Stimulated activated naive B cell treated with anti-CD40 and anti-IgM and Interleukin-4, amounts not matched to agents 10 μg/mL and 1 μg/mL and 100 μg/mL, for 72 hours (primary cell): ENCODE measurements at regions not wholly inside any gene's neighbourhood (a gene's known extent, or its start where the extent isn't known, plus 50 kb on each side); places are given as distances from the start of the nearest gene placed in this dataset.
"Not testable (repeated sequence)": the region's sequence is repeated elsewhere in the genome, so short reads cannot be mapped to it uniquely, and the experiment has no call there.

Source experiments
- ATAC-seq, 2 donors: fragments of 150-1000 bp; cut with Tn5 transposase; replicated peaks; 2 replicates each; pipeline ENCODE4 v1.10.0; 2021; ENCODE audit warnings: moderate library complexity in 1 of 2
- DNase-seq: peaks from one replicate; pipeline ENCODE4 v3.0.0; 2021
- H3K27ac Mint-ChIP-seq: one replicate; pipeline ENCODE4 v1.8.0; 2022; ENCODE audit warnings: mild to moderate bottlenecking, mixed read lengths
- H3K27me3 Mint-ChIP-seq, 2 donors: one replicate each; pipeline ENCODE4 v1.8.0; 2022; ENCODE audit warnings: mixed read lengths in 2 of 2
- H3K36me3 Mint-ChIP-seq, 2 donors: one replicate each; pipeline ENCODE4 v1.8.0; 2022; ENCODE audit warnings: mixed read lengths in 2 of 2, mild to moderate bottlenecking in 1 of 2
- H3K4me1 Mint-ChIP-seq, 2 donors: one replicate each; pipeline ENCODE4 v1.8.0; 2022; ENCODE audit warnings: mixed read lengths in 2 of 2, mild to moderate bottlenecking in 1 of 2
- H3K4me3 Mint-ChIP-seq, 2 donors: one replicate each; pipeline ENCODE4 v1.8.0; 2022; ENCODE audit warnings: mild to moderate bottlenecking in 2 of 2, mixed read lengths in 2 of 2, moderate library complexity in 1 of 2
- H3K9me3 Mint-ChIP-seq, 2 donors: one replicate each; pipeline ENCODE4 v1.8.0; 2022; ENCODE audit warnings: mixed read lengths in 2 of 2, mild to moderate bottlenecking in 1 of 2

DNA sequence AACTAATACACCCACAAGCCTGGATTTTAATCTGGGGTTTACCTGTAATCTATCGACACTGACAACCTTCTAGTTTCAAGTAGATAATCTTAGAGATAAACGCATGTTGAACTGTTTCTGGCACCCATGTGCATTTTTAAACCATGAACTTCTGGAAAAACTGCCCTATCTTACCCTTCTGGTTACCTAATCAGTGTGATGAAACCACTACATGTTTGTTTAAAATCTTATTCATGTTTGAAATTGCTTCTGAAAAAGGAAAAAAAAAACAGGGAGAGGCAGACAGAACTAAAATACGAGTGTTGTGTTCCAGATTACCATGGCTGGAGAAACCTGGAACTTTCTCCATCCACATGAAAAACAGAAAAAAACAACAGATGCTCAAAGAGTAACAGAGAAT, 139.3 kb downstream of the MID1IP1 start:
- Mint-ChIP-seq H3K9me3 (peaks cover 4 to 5% of the 10 kb centered on the region in 2 donors), H3K4me3 (no peak overlapping the region), H3K36me3 (peaks cover 3 to 4% of the 10 kb centered on the region in 2 donors), H3K27ac (no peak overlapping the region), H3K27me3 (no peaks in the 10 kb centered on the region), H3K4me1 (no peaks in the 10 kb centered on the region)
- ATAC-seq (no peak), DNase-seq (no peak)

DNA sequence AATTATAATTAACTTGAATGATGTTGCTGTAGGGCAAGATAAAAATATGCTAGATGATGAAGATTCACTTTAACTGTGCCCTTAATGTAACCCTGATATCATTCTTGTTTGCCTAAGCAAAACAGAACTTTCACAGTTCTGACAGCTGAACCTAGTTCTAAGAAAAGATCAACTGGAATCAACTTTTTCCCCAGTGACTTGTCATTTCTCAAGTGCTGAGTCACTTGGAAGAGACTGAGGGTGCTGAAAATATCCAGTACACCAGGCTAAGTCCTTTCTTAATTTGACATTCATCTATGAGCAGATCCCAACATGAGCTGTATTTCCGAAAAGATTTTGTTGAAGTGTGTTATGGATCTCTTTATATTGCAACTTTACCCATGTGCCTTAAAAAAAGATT, 140.4 kb downstream of the MID1IP1 start:
- Mint-ChIP-seq H3K36me3 (peaks cover 3 to 4% of the 10 kb centered on the region in 2 donors), H3K27me3 (no peaks in the 10 kb centered on the region), H3K9me3 (peaks cover 4 to 5% of the 10 kb centered on the region in 2 donors), H3K27ac (no peak overlapping the region), H3K4me1 (no peaks in the 10 kb centered on the region), H3K4me3 (no peak overlapping the region)
- no peak for DNase-seq
- ATAC-seq = no peak

GRCh38 chrX:38943120-38943519, 141.9 kb downstream of the MID1IP1 start:
- peaks cover 4 to 5% of the 10 kb centered on the region in 2 donors for H3K9me3 Mint-ChIP-seq

DNA sequence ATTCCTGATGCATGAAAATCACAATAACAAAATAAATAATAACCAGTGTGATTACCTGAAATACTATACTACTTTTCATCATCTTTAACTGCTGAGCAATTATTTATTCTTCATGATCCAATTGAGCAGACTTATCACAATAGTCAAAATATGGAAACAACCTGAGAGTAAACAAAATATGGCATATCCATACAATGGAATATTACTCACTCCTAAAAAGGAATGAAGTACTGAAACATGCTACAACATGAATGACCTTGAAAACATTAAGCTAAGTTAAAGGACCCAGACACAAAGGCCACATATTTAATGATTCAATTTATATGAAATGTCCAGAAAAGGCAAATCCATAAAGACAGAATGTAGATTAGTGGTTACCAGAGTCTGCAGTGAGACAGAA, 146.8 kb downstream of the MID1IP1 start:
- ATAC-seq (no peak), DNase-seq (no peak)
- no peaks in the 10 kb centered on the region for H3K4me1 Mint-ChIP-seq
- H3K4me3 Mint-ChIP-seq = no peak overlapping the region
- peaks cover 4 to 6% of the 10 kb centered on the region in 2 donors for H3K9me3 Mint-ChIP-seq
- H3K36me3 Mint-ChIP-seq = peaks cover 0 to 3% of the 10 kb centered on the region in 2 donors
- peaks cover 0 to 4% of the 10 kb centered on the region in 2 donors for H3K27me3 Mint-ChIP-seq
- no peak overlapping the region for H3K27ac Mint-ChIP-seq

More at GRCh38 chrX:38943120-38943519, 141.9 kb downstream of the MID1IP1 start:
- Mint-ChIP-seq H3K36me3 (peaks cover 3 to 4% of the 10 kb centered on the region in 2 donors), H3K4me3 (no peak overlapping the region), H3K4me1 (no peaks in the 10 kb centered on the region), H3K27ac (no peak overlapping the region), H3K27me3 (no peaks in the 10 kb centered on the region)
- DNase-seq (no peak), ATAC-seq (no peak)

DNA sequence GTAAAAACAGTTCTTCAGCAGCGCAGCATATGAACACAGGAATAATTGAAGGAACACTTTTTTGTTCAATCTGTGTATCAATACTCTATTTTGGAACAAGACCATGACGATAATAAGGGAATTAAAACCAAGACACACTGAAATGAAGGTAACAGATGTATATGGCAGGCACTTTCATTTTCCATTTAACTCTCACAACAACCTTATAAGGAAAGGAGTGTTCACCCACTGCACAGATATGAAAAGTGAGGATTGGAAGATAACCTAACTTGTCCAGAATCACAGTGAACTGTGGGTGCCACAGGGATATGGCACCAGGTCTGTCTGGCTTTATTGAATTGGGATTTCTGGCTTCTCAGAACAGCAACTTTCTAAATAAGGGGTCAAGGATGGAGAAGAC, 153.3 kb downstream of the MID1IP1 start:
- no peak for ATAC-seq
- Mint-ChIP-seq H3K4me1 (no peaks in the 10 kb centered on the region), H3K4me3 (no peak overlapping the region), H3K27ac (no peak overlapping the region), H3K9me3 (peaks cover 2 to 4% of the 10 kb centered on the region in 2 donors), H3K27me3 (peaks cover 0 to 4% of the 10 kb centered on the region in 2 donors), H3K36me3 (peaks cover 0 to 3% of the 10 kb centered on the region in 2 donors)
- DNase-seq = no peak

GRCh38 chrX:38959736-38960135, 158.5 kb downstream of the MID1IP1 start:
- Mint-ChIP-seq H3K4me1 (no peaks in the 10 kb centered on the region), H3K4me3 (no peak overlapping the region), H3K27ac (no peak overlapping the region), H3K36me3 (peaks cover 0 to 5% of the 10 kb centered on the region in 2 donors), H3K9me3 (peaks cover 6 to 19% of the 10 kb centered on the region in 2 donors), H3K27me3 (peaks cover 0 to 3% of the 10 kb centered on the region in 2 donors)
- ATAC-seq = no peak
- no peak for DNase-seq

- DNase-seq (no peak), ATAC-seq (no peak)
- H3K36me3 Mint-ChIP-seq = peaks cover 0 to 5% of the 10 kb centered on the region in 2 donors
- peaks cover 0 to 3% of the 10 kb centered on the region in 2 donors for H3K27me3 Mint-ChIP-seq
- H3K9me3 Mint-ChIP-seq = peaks cover 8 to 23% of the 10 kb centered on the region in 2 donors
- H3K27ac Mint-ChIP-seq = no peak overlapping the region
- no peak overlapping the region for H3K4me3 Mint-ChIP-seq
- H3K4me1 Mint-ChIP-seq = no peaks in the 10 kb centered on the region
Measured at GRCh38 chrX:38960137-38960536, 158.9 kb downstream of the MID1IP1 start.

DNA sequence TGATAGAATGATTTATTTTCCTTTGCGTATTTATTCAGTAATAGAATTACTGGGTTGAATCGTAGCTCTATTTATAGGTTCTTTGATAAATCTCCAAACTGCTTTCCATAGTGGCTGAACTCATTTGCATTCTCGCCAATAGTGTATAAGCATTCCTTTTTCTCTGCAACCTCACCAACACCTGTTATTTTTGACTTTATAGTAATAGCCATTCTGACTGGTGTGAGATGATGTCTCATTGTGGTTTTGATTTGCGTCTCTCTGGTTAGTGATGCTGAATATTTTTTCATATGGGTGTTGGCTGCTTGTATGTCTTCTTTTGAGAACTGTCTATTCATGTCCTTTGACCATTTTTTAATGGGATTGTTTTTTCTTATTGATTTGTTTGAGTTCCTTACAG, 160.7 kb downstream of the MID1IP1 start:
- Mint-ChIP-seq H3K27ac (no peak overlapping the region), H3K4me1 (no peaks in the 10 kb centered on the region), H3K27me3 (peaks cover 0 to 3% of the 10 kb centered on the region in 2 donors), H3K36me3 (peaks cover 0 to 5% of the 10 kb centered on the region in 2 donors), H3K4me3 (no peak overlapping the region), H3K9me3 (peaks cover 8 to 24% of the 10 kb centered on the region in 2 donors)
- DNase-seq = no peak
- no peak for ATAC-seq

DNA sequence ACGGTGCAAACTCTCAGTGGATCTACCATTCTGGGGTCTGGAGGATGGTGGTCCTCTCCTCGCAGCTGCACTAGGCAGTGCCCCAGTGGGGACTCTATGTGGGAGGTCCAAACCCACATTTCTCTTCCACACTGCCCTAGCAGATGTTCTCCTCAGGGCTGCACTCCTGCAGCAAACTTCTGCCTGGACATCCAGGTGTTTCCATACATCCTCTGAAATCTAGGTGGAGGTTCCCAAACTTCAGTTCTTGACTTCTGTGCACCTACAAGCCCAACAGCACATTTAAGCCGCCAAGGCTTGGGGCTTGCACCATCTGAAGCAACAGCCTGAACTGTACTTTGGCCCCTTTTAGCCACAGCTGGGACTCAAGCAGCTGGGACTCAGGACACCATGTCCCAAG, 162.0 kb downstream of the MID1IP1 start:
- not testable (repeated sequence) for ATAC-seq, H3K36me3 Mint-ChIP-seq, H3K4me3 Mint-ChIP-seq, DNase-seq, H3K27ac Mint-ChIP-seq, H3K4me1 Mint-ChIP-seq
- Mint-ChIP-seq H3K27me3 (peaks cover 0 to 11% of the 10 kb centered on the region in 2 donors), H3K9me3 (peaks cover 8 to 28% of the 10 kb centered on the region in 2 donors)

DNA sequence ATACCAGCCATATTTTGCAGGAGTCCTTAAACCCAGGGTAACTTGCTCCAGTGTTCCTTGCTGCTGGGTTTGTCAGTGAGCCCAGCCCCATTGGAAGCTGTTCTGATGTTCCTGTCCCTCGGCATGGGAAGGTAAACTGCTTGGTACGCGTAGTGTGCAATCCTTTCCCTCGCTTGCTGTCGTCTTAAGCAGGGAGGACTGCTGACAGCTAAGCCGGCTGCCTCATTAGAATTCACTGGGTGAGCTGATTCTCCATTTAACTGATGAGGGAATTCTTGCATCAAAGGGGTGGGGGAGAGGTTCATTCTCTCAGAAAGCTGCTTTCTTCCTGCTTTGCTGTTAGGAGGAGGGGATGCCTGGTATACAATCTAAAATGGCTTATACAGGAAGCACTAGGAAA, 164.6 kb downstream of the MID1IP1 start:
- ATAC-seq = no peak
- H3K4me3 Mint-ChIP-seq = no peak overlapping the region
- H3K4me1 Mint-ChIP-seq = peaks cover 3 to 8% of the 10 kb centered on the region in 2 donors

DNA sequence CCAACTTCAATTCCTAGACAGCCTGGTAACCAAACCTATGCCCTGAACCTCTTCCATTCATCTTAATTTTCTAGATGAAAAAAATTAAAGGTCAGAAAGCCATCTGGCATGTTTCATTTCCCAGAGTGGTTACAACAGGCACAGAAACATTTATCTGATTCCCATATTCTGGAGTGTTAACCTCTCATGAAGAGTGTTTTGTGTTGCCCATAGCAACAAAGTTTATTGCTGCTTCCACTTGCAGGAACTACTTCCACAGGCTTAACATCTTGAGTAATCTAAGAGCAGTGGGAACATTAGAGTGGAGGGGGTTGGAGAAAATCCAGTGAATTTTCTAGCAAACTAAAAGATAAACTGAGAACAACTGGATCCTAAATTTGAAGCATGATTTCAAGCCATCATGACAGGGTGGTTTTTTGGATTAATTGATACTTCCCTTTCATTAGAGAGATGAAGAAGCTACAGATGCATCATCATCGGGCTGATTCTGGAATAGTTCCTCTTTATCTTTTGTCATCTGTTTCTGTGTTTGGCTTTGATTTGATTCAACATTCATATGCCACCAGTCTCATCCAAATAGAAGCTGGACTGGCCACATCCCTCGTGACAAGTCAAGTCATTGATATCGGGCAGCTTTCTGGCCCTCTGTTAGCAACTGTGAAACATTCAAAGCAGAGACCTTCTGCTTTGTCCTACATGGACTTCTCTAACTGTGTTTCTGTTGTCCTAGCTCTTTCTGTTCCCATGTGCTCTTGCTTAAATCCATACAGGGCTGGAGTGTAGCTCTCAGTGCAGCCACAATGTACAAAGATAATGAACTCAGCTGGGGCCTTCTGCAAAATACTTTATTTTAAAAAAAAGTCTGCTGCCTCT, 167.3 kb downstream of the MID1IP1 start:
- no peak overlapping the region for H3K27ac Mint-ChIP-seq
- no peak for DNase-seq
- H3K27me3 Mint-ChIP-seq = peaks cover 0 to 22% of the 10 kb centered on the region in 2 donors
- peaks cover 0 to 5% of the 10 kb centered on the region in 2 donors for H3K36me3 Mint-ChIP-seq
- ATAC-seq = no peak
- H3K4me3 Mint-ChIP-seq = no peak overlapping the region
- H3K9me3 Mint-ChIP-seq = peaks cover 6 to 21% of the 10 kb centered on the region in 2 donors
- H3K4me1 Mint-ChIP-seq = peaks cover 3 to 8% of the 10 kb centered on the region in 2 donors

More for the DNA sequence above, 164.6 kb downstream of the MID1IP1 start:
- no peak for DNase-seq
- Mint-ChIP-seq H3K27me3 (peaks cover 0 to 16% of the 10 kb centered on the region in 2 donors), H3K9me3 (peaks cover 8 to 29% of the 10 kb centered on the region in 2 donors), H3K36me3 (peaks cover 0 to 5% of the 10 kb centered on the region in 2 donors), H3K27ac (no peak overlapping the region)

DNA sequence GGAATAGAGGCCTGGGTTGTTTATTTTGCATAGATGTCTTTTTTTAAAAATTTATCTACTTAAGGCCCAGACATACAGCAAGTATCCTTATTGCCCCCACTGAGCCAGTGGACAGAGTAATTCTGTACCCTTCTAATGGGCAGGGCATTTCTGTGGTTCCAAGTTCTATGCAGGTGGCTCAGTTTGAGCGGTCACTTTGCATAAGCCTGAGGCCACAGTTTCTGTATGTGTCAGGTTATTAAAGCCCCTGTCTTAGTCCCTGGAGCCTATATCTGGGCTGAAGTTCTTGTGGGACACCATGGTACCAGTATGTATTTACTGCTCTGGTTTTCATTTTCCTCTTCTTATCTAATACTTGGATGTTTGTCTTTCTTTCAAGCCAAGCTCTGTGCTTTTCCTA, 168.8 kb downstream of the MID1IP1 start:
- ATAC-seq (no peak), DNase-seq (no peak)
- no peak overlapping the region for H3K27ac Mint-ChIP-seq
- peaks cover 3 to 8% of the 10 kb centered on the region in 2 donors for H3K4me1 Mint-ChIP-seq
- no peak overlapping the region for H3K4me3 Mint-ChIP-seq
- H3K36me3 Mint-ChIP-seq = no peaks in the 10 kb centered on the region
- H3K9me3 Mint-ChIP-seq = peaks cover under 1 to 12% of the 10 kb centered on the region in 2 donors
- peaks cover 0 to 26% of the 10 kb centered on the region in 2 donors for H3K27me3 Mint-ChIP-seq

DNA sequence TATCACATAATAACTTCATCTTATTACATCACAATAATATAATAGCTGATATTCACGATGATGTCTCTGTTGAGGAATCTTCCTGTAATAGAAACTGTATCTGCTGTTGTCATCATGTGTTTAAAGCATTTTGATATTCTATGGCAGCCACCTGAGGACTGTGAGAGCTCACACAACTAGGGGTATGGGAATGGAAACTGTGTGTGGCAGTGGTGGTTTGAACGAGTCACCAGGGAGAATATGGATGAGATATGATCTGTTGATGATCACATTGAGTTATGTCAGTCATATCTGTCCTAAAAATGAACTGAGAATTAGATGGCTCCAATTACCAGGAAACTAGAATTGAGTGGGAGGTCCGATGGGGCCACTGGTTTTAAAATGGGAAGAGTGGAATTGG, 169.6 kb downstream of the MID1IP1 start:
- Mint-ChIP-seq H3K9me3 (peaks cover 0 to 10% of the 10 kb centered on the region in 2 donors), H3K36me3 (no peaks in the 10 kb centered on the region), H3K4me1 (peaks cover 3 to 8% of the 10 kb centered on the region in 2 donors), H3K27me3 (peaks cover 0 to 26% of the 10 kb centered on the region in 2 donors), H3K27ac (no peak overlapping the region), H3K4me3 (no peak overlapping the region)
- no peak for DNase-seq
- no peak for ATAC-seq

DNA sequence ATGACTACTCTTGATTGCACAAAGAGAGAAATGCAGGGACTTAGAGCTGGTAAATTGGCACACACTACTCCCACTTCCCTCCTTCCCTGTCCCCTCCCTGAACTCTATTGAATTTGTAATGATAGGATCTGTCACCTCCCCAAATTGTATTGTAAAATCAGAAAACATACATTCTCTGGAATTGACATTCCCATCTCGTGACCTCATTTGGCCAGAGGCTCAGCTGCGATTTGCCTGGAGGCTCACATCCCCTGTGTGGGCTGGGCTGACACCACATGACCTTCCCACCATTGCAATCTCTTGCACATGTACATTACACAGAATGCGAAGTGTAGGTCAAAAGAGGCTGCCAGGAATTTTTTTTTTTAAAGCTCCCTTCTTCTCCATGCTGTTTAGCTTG, 172.1 kb downstream of the MID1IP1 start:
- H3K4me1 Mint-ChIP-seq = no peaks in the 10 kb centered on the region
- DNase-seq = no peak
- H3K36me3 Mint-ChIP-seq = no peaks in the 10 kb centered on the region
- no peak overlapping the region for H3K27ac Mint-ChIP-seq
- H3K4me3 Mint-ChIP-seq = no peak overlapping the region
- H3K27me3 Mint-ChIP-seq = peaks cover 0 to 19% of the 10 kb centered on the region in 2 donors
- peaks cover 0 to 6% of the 10 kb centered on the region in 2 donors for H3K9me3 Mint-ChIP-seq
- ATAC-seq = no peak

DNA sequence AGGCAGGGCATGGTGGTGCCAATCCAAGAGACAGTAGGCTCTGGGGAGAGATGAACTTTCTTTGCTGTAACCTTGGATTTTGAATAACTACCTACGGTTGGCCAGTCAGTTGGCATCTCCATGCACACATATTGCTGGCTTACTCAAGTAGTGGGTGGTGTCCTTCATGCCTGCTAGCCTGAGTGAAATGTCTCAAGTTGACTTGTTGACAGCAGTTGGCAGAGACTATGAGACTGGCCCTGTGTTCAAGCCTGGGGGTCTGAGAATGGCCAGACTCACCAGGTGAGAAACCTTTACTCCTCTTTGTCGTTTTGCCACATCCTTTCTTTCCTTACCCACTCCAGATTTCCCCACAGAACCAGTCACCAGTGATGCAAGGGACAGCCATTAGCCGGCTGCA, 173.3 kb downstream of the MID1IP1 start:
- no peak overlapping the region for H3K27ac Mint-ChIP-seq
- no peaks in the 10 kb centered on the region for H3K36me3 Mint-ChIP-seq
- H3K27me3 Mint-ChIP-seq = peaks cover 0 to 19% of the 10 kb centered on the region in 2 donors
- peaks cover 0 to 6% of the 10 kb centered on the region in 2 donors for H3K9me3 Mint-ChIP-seq
- ATAC-seq = no peak
- H3K4me1 Mint-ChIP-seq = no peaks in the 10 kb centered on the region
- DNase-seq = no peak
- H3K4me3 Mint-ChIP-seq = no peak overlapping the region
